ENCODE measurements at regions not wholly inside any gene's neighbourhood (a gene's known extent, or its start where the extent isn't known, plus 50 kb on each side); places are given as distances from the start of the nearest gene placed in this dataset.
"Not testable (repeated sequence)": the region's sequence is repeated elsewhere in the genome, so short reads cannot be mapped to it uniquely, and the experiment has no call there.

- no peaks in the 10 kb centered on the region for H3K9me3 ChIP-seq
- H3K27me3 ChIP-seq: no peaks in the 10 kb centered on the region
- WGBS, 2 donors: 88 to 98% methylated on average over 3 of the region's 3 CpGs
- intact Hi-C loops (cut with DNase I): no loop called here
- no peak overlapping the region for H3K27ac ChIP-seq
- no peaks in the 10 kb centered on the region for H3K36me3 ChIP-seq
- H3K4me3 ChIP-seq (replicated peaks in 1 of 3): no peak overlapping the region
- no peak for DNase-seq
- no peak for TF ChIP-seq POLR2A (IDR thresholded peaks at IDR 0.05)
- TF ChIP-seq CTCF (IDR thresholded peaks at IDR 0.05): no peak
- no peaks in the 10 kb centered on the region for H3K4me1 ChIP-seq
These were observed 462.8 kb downstream of the MID1IP1 start for GRCh38 chrX:39264023-39264422.

- Histone ChIP-seq H3K36me3 (no peaks in the 10 kb centered on the region), H3K27me3 (no peaks in the 10 kb centered on the region), H3K4me3 (replicated peaks in 1 of 3) (no peak overlapping the region), H3K4me1 (no peaks in the 10 kb centered on the region), H3K9me3 (no peaks in the 10 kb centered on the region), H3K27ac (no peak overlapping the region)
- WGBS, 2 donors: 81 to 96% methylated on average over 2 of the region's 2 CpGs
- intact Hi-C loops (cut with DNase I): no loop called here
- DNase-seq: no peak
- TF ChIP-seq CTCF (IDR thresholded peaks at IDR 0.05) (no peak), POLR2A (IDR thresholded peaks at IDR 0.05) (no peak)
These were observed 465.9 kb downstream of the MID1IP1 start for GRCh38 chrX:39267176-39267575.

GRCh38 chrX:39268207-39268606 is 466.9 kb downstream of the MID1IP1 start:
- no peaks in the 10 kb centered on the region for H3K36me3 ChIP-seq
- H3K4me3 ChIP-seq (replicated peaks in 1 of 3): no peak overlapping the region
- H3K27me3 ChIP-seq: no peaks in the 10 kb centered on the region
- TF ChIP-seq POLR2A (IDR thresholded peaks at IDR 0.05) (no peak), CTCF (IDR thresholded peaks at IDR 0.05) (no peak)
- intact Hi-C loops (cut with DNase I): no loop called here
- no peak for DNase-seq
- H3K4me1 ChIP-seq: no peaks in the 10 kb centered on the region
- no peaks in the 10 kb centered on the region for H3K9me3 ChIP-seq
- no peak overlapping the region for H3K27ac ChIP-seq

- no peak overlapping the region for H3K4me3 ChIP-seq (replicated peaks in 1 of 3)
These were observed 474.3 kb downstream of the MID1IP1 start for GRCh38 chrX:39275500-39276068.

DNA sequence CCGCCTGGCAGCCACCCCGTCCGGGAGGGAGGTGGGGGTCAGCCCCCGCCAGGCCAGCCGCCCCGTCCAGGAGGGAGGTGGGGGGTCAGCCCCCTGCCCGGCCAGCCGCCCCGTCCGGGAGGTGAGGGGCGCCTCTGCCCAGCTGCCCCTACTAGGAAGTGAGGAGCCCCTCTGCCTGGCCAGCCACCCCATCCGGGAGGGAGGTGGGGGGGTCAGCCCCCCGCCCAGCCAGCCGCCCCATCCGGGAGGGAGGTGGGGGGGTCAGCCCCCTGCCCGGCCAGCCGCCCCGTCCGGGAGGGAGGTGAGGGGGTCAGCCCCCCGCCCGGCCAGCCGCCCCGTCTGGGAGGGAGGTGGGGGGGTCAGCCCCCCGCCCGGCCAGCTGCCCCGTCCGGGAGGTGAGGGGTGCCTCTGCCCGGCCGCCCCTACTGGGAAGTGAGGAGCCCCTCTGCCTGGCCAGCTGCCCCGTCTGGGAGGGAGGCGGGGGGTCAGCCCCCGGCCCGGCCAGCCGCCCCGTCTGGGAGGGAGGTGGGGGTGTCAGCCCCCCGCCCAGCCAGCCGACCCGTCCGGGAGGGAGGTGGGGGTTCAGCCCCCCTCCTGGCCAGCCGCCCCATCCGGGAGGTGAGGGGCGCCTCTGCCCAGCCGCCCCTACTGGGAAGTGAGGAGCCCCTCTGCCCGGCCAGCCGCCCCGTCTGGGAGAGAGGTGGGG is 476.6 kb downstream of the MID1IP1 start:
- WGBS, 2 donors: no CpG with 5 or more reads among the region's 46 CpGs

More at GRCh38 chrX:39275500-39276068, 474.3 kb downstream of the MID1IP1 start:
- no peak for DNase-seq
- H3K27ac ChIP-seq: no peak overlapping the region
- no peaks in the 10 kb centered on the region for H3K4me1 ChIP-seq
- no peaks in the 10 kb centered on the region for H3K36me3 ChIP-seq
- intact Hi-C loops (cut with DNase I): no loop called here
- H3K27me3 ChIP-seq: no peaks in the 10 kb centered on the region
- TF ChIP-seq POLR2A (IDR thresholded peaks at IDR 0.05) (no peak), CTCF (IDR thresholded peaks at IDR 0.05) (no peak)
- WGBS, 2 donors: 89% methylated on average over 4 of the region's 23 CpGs; no CpG with 5 or more reads in 1 of the 2 donors
- H3K9me3 ChIP-seq: no peaks in the 10 kb centered on the region

More for the DNA sequence above, 476.6 kb downstream of the MID1IP1 start:
- intact Hi-C loops (cut with DNase I); H3K27ac ChIP-seq; H3K4me1 ChIP-seq; H3K4me3 ChIP-seq (replicated peaks in 1 of 3); DNase-seq; H3K36me3 ChIP-seq; H3K27me3 ChIP-seq; H3K9me3 ChIP-seq: not testable (repeated sequence)

Data from thyroid gland (tissue), 4 donors.